ENCODE measurements at regions not wholly inside any gene's neighbourhood (a gene's known extent, or its start where the extent isn't known, plus 50 kb on each side); places are given as distances from the start of the nearest gene placed in this dataset.

DNA sequence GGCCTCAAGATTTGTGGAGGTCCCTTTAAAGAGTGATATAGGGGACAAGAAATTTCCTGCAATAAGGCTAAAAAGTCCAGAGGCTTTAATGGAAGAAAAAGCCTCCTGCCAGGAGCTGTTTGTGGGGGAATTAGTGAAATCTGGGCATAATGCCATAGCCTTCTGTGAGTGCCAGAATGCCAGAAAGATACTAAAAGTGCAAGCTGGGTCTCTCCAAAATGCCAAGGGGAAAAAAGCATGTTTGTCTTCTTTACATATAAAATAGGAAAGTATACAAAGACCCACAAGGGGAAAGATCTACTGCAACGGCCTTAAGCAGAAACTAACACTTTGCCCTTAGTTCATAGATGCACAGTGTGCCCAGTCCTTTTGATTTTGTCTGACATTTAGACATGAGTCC is 647.7 kb upstream of the ZNF804A start:
- TF ChIP-seq EZH2 (IDR thresholded peaks at IDR 0.05; ENCODE audit: low read length, unreplicated experiment) (no peak), EZH2phosphoT487 (IDR thresholded peaks at IDR 0.05; ENCODE audit: borderline replicate concordance, low read length) (no peak)
- TF ChIP-seq, protein P1, sequence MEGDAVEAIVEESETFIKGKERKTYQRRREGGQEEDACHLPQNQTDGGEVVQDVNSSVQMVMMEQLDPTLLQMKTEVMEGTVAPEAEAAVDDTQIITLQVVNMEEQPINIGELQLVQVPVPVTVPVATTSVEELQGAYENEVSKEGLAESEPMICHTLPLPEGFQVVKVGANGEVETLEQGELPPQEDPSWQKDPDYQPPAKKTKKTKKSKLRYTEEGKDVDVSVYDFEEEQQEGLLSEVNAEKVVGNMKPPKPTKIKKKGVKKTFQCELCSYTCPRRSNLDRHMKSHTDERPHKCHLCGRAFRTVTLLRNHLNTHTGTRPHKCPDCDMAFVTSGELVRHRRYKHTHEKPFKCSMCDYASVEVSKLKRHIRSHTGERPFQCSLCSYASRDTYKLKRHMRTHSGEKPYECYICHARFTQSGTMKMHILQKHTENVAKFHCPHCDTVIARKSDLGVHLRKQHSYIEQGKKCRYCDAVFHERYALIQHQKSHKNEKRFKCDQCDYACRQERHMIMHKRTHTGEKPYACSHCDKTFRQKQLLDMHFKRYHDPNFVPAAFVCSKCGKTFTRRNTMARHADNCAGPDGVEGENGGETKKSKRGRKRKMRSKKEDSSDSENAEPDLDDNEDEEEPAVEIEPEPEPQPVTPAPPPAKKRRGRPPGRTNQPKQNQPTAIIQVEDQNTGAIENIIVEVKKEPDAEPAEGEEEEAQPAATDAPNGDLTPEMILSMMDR (conservative IDR thresholded peaks at IDR 0.05; ENCODE audit: low read depth, low read length): no peak
